ENCODE measurements at regions not wholly inside any gene's neighbourhood (a gene's known extent, or its start where the extent isn't known, plus 50 kb on each side); places are given as distances from the start of the nearest gene placed in this dataset.

DNA sequence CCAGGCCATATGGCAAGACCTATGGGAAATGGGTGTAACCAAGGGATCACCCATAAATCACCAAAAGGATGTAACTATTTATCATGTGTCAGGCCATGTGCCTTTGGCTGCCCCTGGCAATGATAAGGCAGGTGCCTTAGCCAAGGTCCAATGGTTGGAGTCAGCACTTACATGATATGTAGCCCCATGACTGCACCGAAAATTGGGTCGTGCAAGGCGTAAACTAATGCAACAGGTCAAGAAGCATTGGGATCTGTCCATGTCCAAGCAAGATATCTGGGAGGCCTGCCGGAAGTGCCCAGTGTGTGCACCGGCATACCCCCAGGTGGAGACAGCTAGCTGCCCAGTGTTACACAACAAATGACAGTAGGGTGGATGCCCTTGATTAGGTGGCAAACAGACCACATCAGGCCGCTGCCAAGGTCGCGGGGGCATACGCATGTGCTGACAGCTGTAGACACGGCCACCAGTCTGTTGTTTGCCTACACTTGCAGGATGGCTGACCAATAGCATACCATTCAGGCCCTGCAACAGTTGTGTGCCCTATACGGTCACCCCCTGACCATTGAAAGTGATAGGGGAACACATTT is 698.2 kb upstream of the AGA start:
- Histone ChIP-seq H3K27me3 (no peaks in the 10 kb centered on the region), H3K9me3 (no peaks in the 10 kb centered on the region), H3K27ac (no peak overlapping the region), H3K4me3 (no peak overlapping the region), H3K4me1 (no peaks in the 10 kb centered on the region), H3K36me3 (replicated peaks in 1 of 2; ENCODE audit: insufficient read depth in 1 of 2, low read depth in 2 of 2) (no peaks in the 10 kb centered on the region)
- ATAC-seq (no peak), DNase-seq (no peak)
- 91 to 100% methylated on average over 5 to 11 of the region's 11 CpGs for WGBS, 2 donors
- intact Hi-C loops (cut with DNase I), result no loop called here
- TF ChIP-seq, protein P1, sequence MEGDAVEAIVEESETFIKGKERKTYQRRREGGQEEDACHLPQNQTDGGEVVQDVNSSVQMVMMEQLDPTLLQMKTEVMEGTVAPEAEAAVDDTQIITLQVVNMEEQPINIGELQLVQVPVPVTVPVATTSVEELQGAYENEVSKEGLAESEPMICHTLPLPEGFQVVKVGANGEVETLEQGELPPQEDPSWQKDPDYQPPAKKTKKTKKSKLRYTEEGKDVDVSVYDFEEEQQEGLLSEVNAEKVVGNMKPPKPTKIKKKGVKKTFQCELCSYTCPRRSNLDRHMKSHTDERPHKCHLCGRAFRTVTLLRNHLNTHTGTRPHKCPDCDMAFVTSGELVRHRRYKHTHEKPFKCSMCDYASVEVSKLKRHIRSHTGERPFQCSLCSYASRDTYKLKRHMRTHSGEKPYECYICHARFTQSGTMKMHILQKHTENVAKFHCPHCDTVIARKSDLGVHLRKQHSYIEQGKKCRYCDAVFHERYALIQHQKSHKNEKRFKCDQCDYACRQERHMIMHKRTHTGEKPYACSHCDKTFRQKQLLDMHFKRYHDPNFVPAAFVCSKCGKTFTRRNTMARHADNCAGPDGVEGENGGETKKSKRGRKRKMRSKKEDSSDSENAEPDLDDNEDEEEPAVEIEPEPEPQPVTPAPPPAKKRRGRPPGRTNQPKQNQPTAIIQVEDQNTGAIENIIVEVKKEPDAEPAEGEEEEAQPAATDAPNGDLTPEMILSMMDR (IDR thresholded peaks at IDR 0.05), result no peak
- no peak for TF ChIP-seq POLR2A (IDR thresholded peaks at IDR 0.05)

DNA sequence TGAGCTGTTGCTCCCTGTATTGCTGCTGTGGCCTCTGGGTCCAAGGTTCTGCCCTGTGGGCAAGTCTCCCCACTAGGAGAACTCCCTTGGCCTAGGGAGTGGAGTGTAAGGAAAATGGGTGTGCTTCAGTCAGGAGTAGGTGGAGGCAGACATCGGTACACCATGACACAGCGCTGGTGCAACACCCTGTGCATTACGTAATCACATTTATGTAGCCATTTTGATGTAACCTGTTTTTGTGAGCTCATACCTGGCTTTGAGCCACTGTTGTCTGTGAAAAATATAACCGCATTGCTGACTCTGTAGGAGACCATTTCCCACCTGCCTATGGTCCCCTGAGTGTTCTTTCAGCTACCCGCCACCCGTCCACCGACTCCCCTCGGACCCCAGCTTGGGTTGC is 700.5 kb upstream of the AGA start:
- intact Hi-C loops (cut with DNase I), result no loop called here

DNA sequence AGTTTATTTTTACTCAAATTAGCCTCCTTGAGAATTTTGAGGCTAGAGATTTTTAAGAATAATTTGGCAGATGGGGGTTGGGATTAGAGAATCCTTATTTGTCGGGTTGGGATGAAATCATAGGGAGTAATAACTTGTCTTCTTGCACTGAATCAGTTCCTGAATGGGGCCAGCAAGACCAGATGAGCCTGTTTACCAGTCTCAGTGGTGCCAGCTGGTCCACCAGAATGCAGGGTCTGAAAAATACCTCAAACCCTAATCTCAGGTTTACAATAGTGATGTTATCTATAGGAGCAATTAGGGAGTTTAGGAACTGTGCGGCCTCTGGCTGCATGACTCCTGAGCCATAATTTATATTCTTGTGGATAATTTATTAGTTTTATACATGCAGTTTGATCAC is 705.9 kb upstream of the AGA start:
- no peak for DNase-seq
- H3K4me3 ChIP-seq, result no peak overlapping the region
- H3K9me3 ChIP-seq, result no peaks in the 10 kb centered on the region
- no peaks in the 10 kb centered on the region for H3K36me3 ChIP-seq (replicated peaks in 1 of 2; ENCODE audit: insufficient read depth in 1 of 2, low read depth in 2 of 2)
- no peak overlapping the region for H3K27ac ChIP-seq
- TF ChIP-seq, protein P1 (IDR thresholded peaks at IDR 0.05), result no peak
- no peak for TF ChIP-seq POLR2A (IDR thresholded peaks at IDR 0.05)
- no peaks in the 10 kb centered on the region for H3K27me3 ChIP-seq
- WGBS, 2 donors, result 85 to 86% methylated on average over 2 of the region's 2 CpGs
- no peak for ATAC-seq
- H3K4me1 ChIP-seq, result no peaks in the 10 kb centered on the region
- intact Hi-C loops (cut with DNase I), result no loop called here

More for the DNA sequence above, 700.5 kb upstream of the AGA start:
- no peaks in the 10 kb centered on the region for H3K4me1 ChIP-seq
- WGBS, 2 donors, result 85 to 89% methylated on average over 8 of the region's 8 CpGs
- no peak overlapping the region for H3K4me3 ChIP-seq
- H3K27me3 ChIP-seq, result no peaks in the 10 kb centered on the region
- DNase-seq (no peak), ATAC-seq (no peak)
- H3K27ac ChIP-seq, result no peak overlapping the region
- H3K9me3 ChIP-seq, result no peaks in the 10 kb centered on the region
- TF ChIP-seq, protein P1 (IDR thresholded peaks at IDR 0.05), result no peak
- no peak for TF ChIP-seq POLR2A (IDR thresholded peaks at IDR 0.05)
- no peaks in the 10 kb centered on the region for H3K36me3 ChIP-seq (replicated peaks in 1 of 2; ENCODE audit: insufficient read depth in 1 of 2, low read depth in 2 of 2)

DNA sequence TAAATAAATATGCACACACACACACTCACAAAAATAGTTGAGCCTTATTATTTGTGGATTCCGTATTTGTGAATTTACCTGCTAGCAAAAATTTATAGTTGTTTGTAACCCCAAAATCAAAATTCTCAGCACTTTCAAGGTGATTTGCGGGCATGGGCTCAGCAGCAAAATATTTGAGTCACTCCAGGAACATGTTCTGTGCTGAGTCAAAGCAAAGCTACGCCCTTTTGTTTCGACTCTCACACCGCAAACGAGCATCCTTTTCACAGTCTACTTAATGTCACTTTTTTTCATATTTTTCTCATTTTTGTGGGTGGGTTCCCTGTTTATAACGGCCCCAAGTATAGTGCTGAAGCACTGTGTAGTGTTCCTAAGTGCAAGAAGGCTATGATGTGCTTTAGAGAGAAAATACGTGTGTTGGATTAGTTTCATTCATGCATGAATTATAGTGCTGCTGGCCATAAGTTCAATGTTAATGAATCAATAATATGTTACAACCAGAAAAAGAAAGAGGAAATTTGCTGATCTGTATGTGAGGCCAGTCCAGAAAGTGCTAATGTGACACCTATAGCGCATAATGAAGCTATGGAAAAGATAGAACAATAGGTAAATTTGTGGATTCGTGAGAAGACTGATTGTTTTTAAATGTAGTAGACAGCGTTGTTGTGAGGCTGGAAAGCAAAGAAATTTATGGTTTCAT is 723.2 kb upstream of the AGA start:
- Histone ChIP-seq H3K36me3 (replicated peaks in 1 of 2; ENCODE audit: insufficient read depth in 1 of 2, low read depth in 2 of 2) (no peaks in the 10 kb centered on the region), H3K9me3 (peaks cover 0 to 10% (median 0%) of the 10 kb centered on the region in 3 donors), H3K27me3 (no peaks in the 10 kb centered on the region), H3K4me3 (no peak overlapping the region), H3K27ac (no peak overlapping the region), H3K4me1 (peaks cover 14% of the 10 kb centered on the region)
- TF ChIP-seq, protein P1 (IDR thresholded peaks at IDR 0.05), result no peak
- no peak for TF ChIP-seq POLR2A (IDR thresholded peaks at IDR 0.05)
- ATAC-seq (no peak), DNase-seq (no peak)
- intact Hi-C loops (cut with DNase I), result no loop called here
- WGBS, 2 donors, result 55 to 58% methylated on average over 11 of the region's 11 CpGs

DNA sequence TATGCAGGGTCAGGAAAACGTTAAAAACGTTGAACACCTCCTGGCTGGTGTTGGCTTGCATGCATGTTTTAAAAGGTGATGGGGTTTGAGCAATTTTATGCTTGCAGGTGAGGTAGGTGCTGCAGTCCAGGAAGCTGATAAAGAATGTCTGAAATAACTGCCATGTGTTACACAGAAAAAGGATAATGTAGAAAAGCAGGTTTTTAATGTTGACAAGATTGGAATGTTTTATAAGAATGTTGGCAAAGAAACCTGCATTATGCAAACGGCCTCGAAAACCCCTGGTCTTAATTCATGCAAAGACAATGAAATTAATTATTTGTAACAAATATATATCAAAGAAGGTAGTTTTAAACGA is 723.7 kb upstream of the AGA start:
- TF ChIP-seq POLR2A (IDR thresholded peaks at IDR 0.05), result no peak
- TF ChIP-seq, protein P1 (IDR thresholded peaks at IDR 0.05), result no peak

More for the DNA sequence above, 723.7 kb upstream of the AGA start:
- DNase-seq, result no peak
- H3K27me3 ChIP-seq, result no peaks in the 10 kb centered on the region
- no peak overlapping the region for H3K4me3 ChIP-seq
- no peaks in the 10 kb centered on the region for H3K36me3 ChIP-seq (replicated peaks in 1 of 2; ENCODE audit: insufficient read depth in 1 of 2, low read depth in 2 of 2)
- intact Hi-C loops (cut with DNase I), result no loop called here
- H3K27ac ChIP-seq, result no peak overlapping the region
- peak; percentile 64 for ATAC-seq
- H3K9me3 ChIP-seq, result peaks cover 0 to 5% (median 0%) of the 10 kb centered on the region in 3 donors
- 13 to 15% methylated on average over 5 of the region's 5 CpGs for WGBS, 2 donors
- peaks cover 14% of the 10 kb centered on the region for H3K4me1 ChIP-seq
